Jurkat, Clone E6-1 (cell line): ENCODE measurements at regions not wholly inside any gene's neighbourhood (a gene's known extent, or its start where the extent isn't known, plus 50 kb on each side); places are given as distances from the start of the nearest gene placed in this dataset.
A peak's percentile ranks its signal among the peaks of the same experiment; 100 is the strongest.
"Not testable (repeated sequence)": the region's sequence is repeated elsewhere in the genome, so short reads cannot be mapped to it uniquely, and the experiment has no call there.

Experiments used
- DNase-seq: peaks from one replicate; pipeline ENCODE4 v3.0.0-alpha.2; 2011; ENCODE audit warnings: low read depth, low spot score
- H3K4me3 ChIP-seq: 2 replicates; pipeline ENCODE4 v1.5.1; 2011; ENCODE audit warnings: mild to moderate bottlenecking, low read length, control low read depth, moderate library complexity

DNA sequence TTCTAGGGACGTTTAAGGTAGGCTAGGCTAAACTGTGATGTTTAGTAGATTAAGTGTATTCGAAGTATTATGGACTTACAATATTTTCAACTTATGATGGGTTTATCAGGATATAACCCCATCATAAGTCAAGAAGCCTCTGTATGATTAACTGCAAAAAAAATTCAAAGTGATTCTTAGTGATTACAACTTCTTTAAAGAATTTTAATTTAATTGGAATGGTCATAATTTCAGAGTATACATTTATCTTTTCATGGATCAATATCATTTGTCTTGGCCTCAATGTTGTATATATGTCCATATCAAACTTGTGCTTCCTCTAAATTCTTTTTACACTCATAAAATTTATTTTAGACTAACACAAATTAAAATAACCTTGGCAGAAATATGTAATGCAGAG is 183.3 kb upstream of the LRP1B start:
- DNase-seq = no peak
- H3K4me3 ChIP-seq = no peak overlapping the region

DNA sequence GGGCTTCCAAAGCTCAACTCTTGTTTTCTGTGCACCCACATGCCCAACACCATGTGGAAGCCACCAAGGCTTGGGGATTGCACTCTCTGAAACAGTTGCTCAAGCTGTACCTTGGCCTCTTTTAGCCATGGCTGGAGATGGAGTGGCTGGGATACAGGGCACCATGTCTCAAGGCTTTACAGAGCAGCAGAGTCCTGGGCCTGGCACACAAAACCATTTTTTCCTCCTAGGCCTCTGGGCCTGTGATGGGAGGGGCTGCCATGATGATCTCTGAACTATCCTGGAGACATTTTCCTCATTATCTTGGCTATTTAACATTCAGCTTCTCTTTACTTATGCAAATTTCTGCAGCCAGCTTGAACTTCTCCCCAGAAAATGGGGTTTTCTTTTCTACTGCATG is 179.7 kb upstream of the LRP1B start:
- DNase-seq = no peak
- no peak overlapping the region for H3K4me3 ChIP-seq

DNA sequence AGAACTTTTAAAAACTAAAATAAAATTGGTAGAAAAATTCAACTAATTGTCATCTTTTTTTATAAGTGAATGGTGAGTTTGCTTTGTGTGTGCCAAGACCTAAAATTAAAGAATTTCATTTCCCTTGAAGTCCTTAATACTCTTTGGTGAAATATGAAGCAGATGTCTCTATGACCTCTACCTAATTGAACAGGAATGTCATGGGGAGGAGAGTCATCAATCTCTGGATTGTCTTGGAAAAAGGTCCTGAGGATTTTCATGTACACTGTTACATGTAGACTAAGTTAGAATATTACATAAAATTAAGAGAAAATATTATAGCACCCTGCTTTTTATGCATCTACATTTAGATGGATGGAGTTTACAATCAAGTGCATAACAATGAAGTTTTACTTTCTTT is 177.9 kb upstream of the LRP1B start:
- no peak for DNase-seq

GRCh38 chr2:142307616-142308115 is 176.8 kb upstream of the LRP1B start:
- no peak for DNase-seq
- no peak overlapping the region for H3K4me3 ChIP-seq

More for the DNA sequence above, 177.9 kb upstream of the LRP1B start:
- no peak overlapping the region for H3K4me3 ChIP-seq

DNA sequence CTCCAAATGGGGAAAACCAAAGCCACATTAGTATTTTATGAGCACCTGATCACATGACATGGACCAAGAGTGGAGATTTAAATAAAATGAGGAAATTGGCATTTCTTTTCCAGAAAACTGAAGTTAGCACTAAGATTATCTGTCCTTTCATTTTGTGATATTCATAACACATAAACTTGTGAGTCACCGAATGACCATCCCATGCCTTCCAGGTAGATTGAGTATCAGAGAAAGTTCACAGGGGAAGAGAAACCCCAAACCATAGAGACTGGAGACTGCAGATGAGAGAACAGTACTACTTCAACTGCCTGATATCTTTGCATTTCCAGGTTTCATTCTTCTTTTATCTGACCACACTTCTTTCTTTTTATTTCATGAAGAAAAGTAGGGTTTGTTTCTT is 176.3 kb upstream of the LRP1B start:
- no peak overlapping the region for H3K4me3 ChIP-seq
- DNase-seq = no peak

DNA sequence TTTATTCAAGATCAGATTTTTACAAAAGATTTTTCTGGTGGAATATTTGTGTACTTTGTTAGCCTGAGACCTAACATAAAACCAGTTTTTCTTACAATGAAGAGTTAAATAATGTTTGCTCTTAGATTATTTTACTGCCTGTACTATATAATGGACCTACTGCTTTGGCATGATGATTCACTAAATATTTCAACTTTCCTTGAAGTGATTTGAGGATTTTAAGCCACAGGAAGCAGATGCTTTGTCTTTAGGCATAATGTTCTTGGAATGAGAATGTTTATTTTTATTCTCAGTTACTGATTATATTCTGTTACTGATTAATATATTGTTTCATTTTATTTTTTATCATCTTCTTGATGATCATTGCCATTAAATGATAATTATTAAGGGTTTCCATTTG is 175.3 kb upstream of the LRP1B start:
- no peak for DNase-seq
- no peak overlapping the region for H3K4me3 ChIP-seq

- no peak for DNase-seq
Observed at GRCh38 chr2:142300517-142300916, 169.7 kb upstream of the LRP1B start.

GRCh38 chr2:142299021-142299420 is 168.2 kb upstream of the LRP1B start:
- H3K4me3 ChIP-seq = no peak overlapping the region
- DNase-seq = no peak

More at GRCh38 chr2:142300517-142300916, 169.7 kb upstream of the LRP1B start:
- no peak overlapping the region for H3K4me3 ChIP-seq

DNA sequence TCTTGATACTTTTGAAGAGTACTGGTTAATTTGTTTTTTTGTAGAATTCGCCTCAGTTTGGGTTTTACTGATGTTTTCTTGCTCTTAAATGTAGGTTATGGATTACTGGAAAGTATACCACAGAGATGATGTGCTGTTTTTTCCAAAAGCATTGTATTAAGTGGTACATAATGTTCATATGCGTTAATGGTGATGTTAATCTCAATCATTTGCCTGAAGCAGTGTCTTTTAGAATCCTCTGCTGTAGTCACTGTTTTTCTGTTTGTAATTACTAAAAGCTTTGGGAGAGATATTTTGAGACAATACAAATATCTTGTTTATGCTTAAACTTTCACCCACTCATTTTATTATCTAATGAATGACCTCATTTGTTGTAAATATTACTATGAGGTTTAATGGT is 163.4 kb upstream of the LRP1B start:
- no peak for DNase-seq
- H3K4me3 ChIP-seq = no peak overlapping the region

DNA sequence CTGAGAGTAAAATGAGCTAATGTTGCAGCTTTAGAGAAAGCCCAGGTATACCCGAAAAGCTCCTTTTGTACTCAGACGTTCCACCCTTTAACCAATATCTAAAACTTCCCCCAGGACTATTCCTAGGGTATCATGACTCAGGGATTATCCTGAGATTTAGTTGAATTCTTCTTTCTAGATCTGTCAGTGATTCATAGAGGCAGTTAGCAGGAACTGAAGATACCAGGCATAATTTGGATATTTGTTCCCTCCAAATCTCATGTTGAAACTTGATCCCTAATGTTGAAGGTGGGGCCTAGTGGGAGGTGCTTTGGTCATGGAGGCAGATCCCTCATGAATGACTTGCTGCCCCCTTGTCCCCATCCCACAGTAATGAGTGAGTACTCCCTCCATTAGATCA is 161.2 kb upstream of the LRP1B start:
- no peak for DNase-seq
- H3K4me3 ChIP-seq = no peak overlapping the region

DNA sequence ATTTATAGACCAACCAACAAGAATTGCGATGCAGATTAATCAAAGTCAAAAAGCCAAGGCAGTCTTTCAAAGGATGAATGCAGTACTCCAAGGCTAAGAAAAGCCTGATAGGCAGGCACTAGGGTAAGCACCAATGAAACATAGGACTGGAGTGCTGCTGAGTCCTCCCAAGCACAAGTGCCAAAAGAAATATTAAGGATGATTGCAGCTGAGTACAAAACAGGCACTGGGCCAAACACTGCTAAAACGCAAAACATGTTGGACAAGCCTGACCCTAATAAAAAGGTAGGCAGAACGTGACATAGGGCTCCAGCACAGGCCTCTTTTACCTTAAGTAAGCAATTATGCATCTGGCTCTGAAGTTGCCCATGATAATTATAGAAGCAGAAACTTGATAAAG is 160.1 kb upstream of the LRP1B start:
- no peak for DNase-seq
- no peak overlapping the region for H3K4me3 ChIP-seq

- no peak overlapping the region for H3K4me3 ChIP-seq
- peak; percentile 24 for DNase-seq
Observed at GRCh38 chr2:142286618-142287017, 155.8 kb upstream of the LRP1B start.

- no peak for DNase-seq
Observed at GRCh38 chr2:142285480-142285879, 154.7 kb upstream of the LRP1B start.

GRCh38 chr2:142284336-142284735 is 153.5 kb upstream of the LRP1B start:
- H3K4me3 ChIP-seq, DNase-seq: not testable (repeated sequence)

More at GRCh38 chr2:142285480-142285879, 154.7 kb upstream of the LRP1B start:
- no peak overlapping the region for H3K4me3 ChIP-seq

DNA sequence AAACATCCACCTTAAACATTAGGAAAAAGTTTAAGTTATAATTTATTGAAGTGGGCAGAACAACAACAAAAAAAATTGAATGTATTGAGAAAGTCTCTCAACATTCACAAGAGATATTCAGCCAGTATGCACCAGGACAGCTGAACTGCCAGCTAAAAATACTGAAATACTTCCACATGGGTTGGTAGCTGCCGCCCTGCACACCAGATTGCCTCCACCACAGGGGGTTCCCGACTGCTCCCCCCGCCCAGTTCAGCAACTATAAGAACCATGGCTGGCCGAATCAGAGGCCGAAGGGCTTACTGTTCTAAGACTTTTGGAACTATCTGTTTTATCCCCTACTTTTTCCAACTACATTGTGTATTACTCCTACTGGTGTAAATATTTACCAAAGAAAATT is 150.0 kb upstream of the LRP1B start:
- no peak overlapping the region for H3K4me3 ChIP-seq
- DNase-seq = no peak

DNA sequence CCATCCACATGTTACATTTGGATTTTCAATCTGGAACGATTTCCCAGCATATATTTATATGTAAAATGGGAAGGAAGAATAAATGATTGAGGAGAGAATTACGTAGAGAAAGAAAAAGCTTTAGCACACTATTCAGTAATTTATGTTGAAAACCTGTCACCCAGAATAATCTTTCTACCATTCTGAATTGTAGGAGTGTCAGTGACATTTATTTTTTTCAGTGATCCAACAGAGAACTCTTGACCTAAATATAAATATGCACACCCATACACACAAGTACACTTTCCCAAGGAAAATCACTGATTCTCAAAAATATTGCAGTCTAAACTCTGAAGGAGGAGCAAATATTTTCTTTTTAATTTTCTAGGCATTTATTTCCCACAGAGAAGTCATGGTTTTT is 140.2 kb upstream of the LRP1B start:
- DNase-seq = no peak
- no peak overlapping the region for H3K4me3 ChIP-seq

DNA sequence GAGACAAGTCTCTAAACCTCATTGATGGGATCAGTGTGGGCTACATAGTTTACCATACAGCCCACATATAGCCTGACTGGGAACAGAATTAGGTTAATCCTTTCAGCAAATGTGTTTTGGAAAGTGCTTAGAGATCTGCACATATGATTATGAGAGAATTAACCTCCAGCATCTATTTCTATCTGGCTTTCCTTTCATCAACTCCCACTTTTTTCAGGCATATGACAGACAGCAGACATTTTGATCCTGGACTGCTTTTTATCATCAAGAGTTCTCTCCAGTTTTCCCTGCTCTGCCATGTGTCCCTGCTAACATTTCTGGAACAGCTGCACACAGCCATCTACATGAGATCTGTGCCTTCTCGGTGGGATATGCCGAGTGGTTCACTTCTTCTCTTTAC is 139.5 kb upstream of the LRP1B start:
- no peak for DNase-seq
- no peak overlapping the region for H3K4me3 ChIP-seq

DNA sequence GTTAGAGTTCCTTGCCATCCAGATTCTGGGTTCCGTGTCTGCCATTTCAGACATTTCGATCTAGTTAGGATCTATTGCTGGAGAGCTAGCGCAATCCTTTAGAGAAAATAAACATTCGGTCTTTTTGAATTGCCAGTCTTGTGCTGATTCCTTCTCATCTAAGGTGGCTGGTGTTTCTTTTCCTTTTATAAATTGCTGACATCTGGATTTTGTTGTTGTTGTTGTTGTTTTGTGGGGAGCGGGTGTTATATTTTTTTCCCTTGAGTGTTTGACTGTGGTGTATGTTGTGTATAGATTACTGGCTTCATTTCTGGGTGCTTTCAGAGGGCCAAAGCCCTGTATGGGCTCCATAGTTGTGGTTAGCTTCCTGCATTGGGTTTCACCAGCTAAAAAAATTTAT is 128.5 kb upstream of the LRP1B start:
- H3K4me3 ChIP-seq = no peak overlapping the region
- no peak for DNase-seq

DNA sequence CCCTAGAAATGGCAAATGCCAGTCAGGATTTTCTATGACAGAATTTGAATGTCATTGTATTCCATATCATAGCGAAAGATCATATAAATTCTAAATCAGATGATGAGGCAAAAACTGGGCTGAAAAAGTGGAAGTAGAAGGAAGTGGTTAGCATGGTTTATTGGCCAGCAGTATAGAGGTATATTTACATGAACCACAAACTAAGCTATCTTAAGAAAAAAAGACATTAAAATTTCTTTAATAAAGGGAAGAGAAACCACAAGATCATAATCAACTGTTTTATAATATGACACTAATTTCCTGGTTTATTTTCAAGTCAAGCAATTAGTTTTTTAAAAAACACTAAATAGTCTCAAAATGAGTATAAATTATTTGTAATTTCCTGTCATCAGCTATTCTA is 123.2 kb upstream of the LRP1B start:
- no peak for DNase-seq
- H3K4me3 ChIP-seq = no peak overlapping the region

DNA sequence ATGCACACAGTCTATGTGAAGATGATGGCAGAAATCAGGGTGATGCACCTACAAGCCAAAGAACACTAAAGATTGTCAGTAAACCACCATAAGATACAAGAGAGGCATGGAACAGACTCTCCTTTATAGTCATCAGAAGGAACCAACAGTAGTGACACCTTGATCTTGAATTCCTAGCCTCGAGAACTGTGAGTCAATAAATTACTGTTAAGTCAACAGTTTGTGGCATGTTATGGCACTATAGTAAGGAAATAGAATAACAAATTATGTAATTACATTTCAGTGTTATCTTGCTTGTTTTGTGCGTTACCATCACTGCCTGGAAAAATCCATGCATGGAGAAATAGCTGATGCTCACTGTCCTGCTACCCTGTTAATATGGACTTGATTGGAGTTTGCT is 110.2 kb upstream of the LRP1B start:
- no peak for DNase-seq
- H3K4me3 ChIP-seq = no peak overlapping the region

DNA sequence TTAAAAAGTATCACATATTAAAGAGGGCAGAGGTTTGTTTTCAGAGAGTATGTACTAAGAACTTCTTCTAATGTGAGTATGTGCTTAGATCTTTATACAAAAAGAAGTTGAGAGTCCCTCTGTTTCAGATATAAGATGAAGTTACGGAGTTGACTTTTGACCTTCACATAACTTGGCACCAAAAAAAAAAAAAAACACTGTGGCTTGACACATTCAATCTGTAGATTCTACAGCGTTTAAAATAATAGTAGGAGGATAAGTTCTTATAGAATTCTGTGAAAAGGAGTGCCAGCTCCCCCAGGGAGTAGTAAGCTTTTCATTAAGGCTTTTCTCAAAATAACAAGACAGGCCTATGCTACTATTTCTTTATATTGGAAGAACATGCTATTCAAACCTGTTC is 105.4 kb upstream of the LRP1B start:
- no peak for DNase-seq
- H3K4me3 ChIP-seq = no peak overlapping the region

DNA sequence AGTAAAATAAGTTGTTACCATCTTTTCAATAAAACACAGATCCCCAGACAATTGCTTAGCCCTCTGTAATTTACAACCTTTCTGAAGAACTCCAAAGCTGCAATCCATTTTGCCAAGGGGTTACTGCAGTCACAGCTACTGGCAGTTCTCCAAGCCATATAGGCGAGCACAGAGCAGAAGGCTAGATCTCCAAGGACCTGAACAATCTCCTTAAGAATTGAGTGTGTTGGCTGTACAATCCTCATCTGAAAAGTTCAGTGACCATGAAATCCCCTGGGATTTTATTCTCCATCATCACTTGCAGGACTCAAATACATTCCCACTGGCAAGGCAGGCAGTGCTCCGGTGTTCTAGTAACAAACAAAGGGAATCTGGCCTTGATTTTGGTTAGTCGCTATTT is 103.9 kb upstream of the LRP1B start:
- DNase-seq = no peak
- no peak overlapping the region for H3K4me3 ChIP-seq
